Effector memory CD8-positive, alpha-beta T cell (primary cell): ENCODE measurements at regions not wholly inside any gene's neighbourhood (a gene's known extent, or its start where the extent isn't known, plus 50 kb on each side); places are given as distances from the start of the nearest gene placed in this dataset.

Experiments
- ATAC-seq: fragments of 150-1000 bp; cut with Tn5 transposase; replicated peaks from 2 replicates; pipeline ENCODE4 v1.10.0; 2021; ENCODE audit warnings: mild to moderate bottlenecking, moderate library complexity
- DNase-seq, 3 experiments: peaks; one replicate each; pipeline ENCODE4 v3.0.0; 2021
- H3K27ac Mint-ChIP-seq, 2 donors: one replicate each; pipeline ENCODE4 v1.8.0; 2022; ENCODE audit warnings: mild to moderate bottlenecking in 2 of 2, mixed read lengths in 2 of 2, moderate library complexity in 2 of 2
- H3K27me3 Mint-ChIP-seq, 2 donors: one replicate each; pipeline ENCODE4 v1.8.0; 2022; ENCODE audit warnings: mixed read lengths in 2 of 2
- H3K36me3 Mint-ChIP-seq: one replicate; pipeline ENCODE4 v1.8.0; 2022; ENCODE audit warnings: mild to moderate bottlenecking, moderate library complexity, mixed read lengths; ENCODE audit not compliant: insufficient read depth
- H3K4me1 Mint-ChIP-seq, 2 donors: one replicate each; pipeline ENCODE4 v1.8.0; 2022; ENCODE audit warnings: low read depth in 2 of 2, mixed read lengths in 2 of 2
- H3K4me3 Mint-ChIP-seq, 2 donors: one replicate each; pipeline ENCODE4 v1.8.0; 2022; ENCODE audit warnings: mild to moderate bottlenecking in 2 of 2, mixed read lengths in 2 of 2, moderate library complexity in 2 of 2
- H3K9me3 Mint-ChIP-seq, 2 donors: one replicate each; pipeline ENCODE4 v1.8.0; 2022; ENCODE audit warnings: mixed read lengths in 2 of 2

- Mint-ChIP-seq H3K27me3 (no peaks in the 10 kb centered on the region), H3K36me3 (no peaks in the 10 kb centered on the region), H3K4me3 (no peak overlapping the region), H3K9me3 (peaks cover 0 to 15% of the 10 kb centered on the region in 2 donors), H3K4me1 (no peaks in the 10 kb centered on the region), H3K27ac (no peak overlapping the region)
- DNase-seq (no peak), ATAC-seq (no peak)
These were observed 300.3 kb downstream of the TTLL7 start for GRCh38 chr1:83698644-83699043.

- no peaks in the 10 kb centered on the region for H3K4me1 Mint-ChIP-seq
These were observed 301.0 kb downstream of the TTLL7 start for GRCh38 chr1:83697961-83698360.

DNA sequence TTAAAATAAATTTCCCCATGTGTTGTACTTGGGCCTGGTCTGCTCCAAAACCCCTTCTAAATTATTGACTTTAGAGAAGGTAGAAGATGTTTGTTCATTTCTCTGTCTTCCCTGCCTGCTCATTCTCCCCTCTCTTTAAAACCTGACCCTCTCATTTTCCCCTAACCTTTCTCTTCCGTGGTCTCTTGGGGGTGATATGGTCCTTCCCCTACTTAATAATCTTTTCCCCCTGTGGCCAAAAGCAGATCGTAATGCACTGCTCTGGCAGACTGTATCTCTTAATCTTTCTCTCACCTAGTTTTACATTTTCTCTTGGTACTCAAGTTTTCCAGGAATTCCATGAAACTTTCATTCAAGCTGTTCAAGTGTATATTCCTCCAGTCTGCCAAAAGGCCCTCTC is 301.7 kb downstream of the TTLL7 start:
- peaks cover 1 to 15% of the 10 kb centered on the region in 2 donors for H3K9me3 Mint-ChIP-seq
- H3K27ac Mint-ChIP-seq, result no peak overlapping the region
- no peak overlapping the region for H3K4me3 Mint-ChIP-seq
- DNase-seq (no peak), ATAC-seq (no peak)
- H3K36me3 Mint-ChIP-seq, result no peaks in the 10 kb centered on the region
- no peaks in the 10 kb centered on the region for H3K4me1 Mint-ChIP-seq
- H3K27me3 Mint-ChIP-seq, result no peaks in the 10 kb centered on the region

More at GRCh38 chr1:83697961-83698360, 301.0 kb downstream of the TTLL7 start:
- H3K27me3 Mint-ChIP-seq, result no peaks in the 10 kb centered on the region
- H3K27ac Mint-ChIP-seq, result no peak overlapping the region
- H3K4me3 Mint-ChIP-seq, result no peak overlapping the region
- no peaks in the 10 kb centered on the region for H3K36me3 Mint-ChIP-seq
- DNase-seq, result no peak
- ATAC-seq, result no peak
- peaks cover 0 to 15% of the 10 kb centered on the region in 2 donors for H3K9me3 Mint-ChIP-seq

DNA sequence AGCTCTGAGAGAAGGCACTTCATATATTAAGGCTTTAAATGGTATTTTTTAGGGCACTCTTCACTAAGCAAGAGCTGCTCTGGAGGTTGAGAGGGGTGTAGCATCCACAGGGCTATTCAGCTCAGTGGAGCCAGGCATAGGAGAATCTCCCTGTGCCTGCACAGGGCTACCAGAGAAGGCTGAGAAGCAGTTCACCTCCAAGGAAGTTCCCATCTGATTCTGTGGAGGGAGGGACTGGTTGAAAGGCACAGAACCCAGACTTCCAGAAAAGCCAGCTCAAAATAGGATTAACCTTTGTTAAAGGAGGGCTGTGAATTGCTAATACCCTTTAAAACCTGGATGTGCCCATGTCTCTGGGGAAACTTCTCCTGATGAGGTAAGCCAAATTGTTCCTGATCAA is 304.5 kb downstream of the TTLL7 start:
- DNase-seq (no peak), ATAC-seq (no peak)
- H3K36me3 Mint-ChIP-seq, result no peaks in the 10 kb centered on the region
- peaks cover 3 to 20% of the 10 kb centered on the region in 2 donors for H3K9me3 Mint-ChIP-seq
- no peaks in the 10 kb centered on the region for H3K27me3 Mint-ChIP-seq
- no peak overlapping the region for H3K27ac Mint-ChIP-seq
- H3K4me1 Mint-ChIP-seq, result no peaks in the 10 kb centered on the region
- H3K4me3 Mint-ChIP-seq, result no peak overlapping the region

GRCh38 chr1:83693427-83694126 is 305.4 kb downstream of the TTLL7 start:
- no peak overlapping the region for H3K27ac Mint-ChIP-seq
- no peaks in the 10 kb centered on the region for H3K27me3 Mint-ChIP-seq
- no peak overlapping the region for H3K4me3 Mint-ChIP-seq
- no peaks in the 10 kb centered on the region for H3K36me3 Mint-ChIP-seq
- ATAC-seq, result no peak
- H3K4me1 Mint-ChIP-seq, result no peaks in the 10 kb centered on the region
- no peak for DNase-seq
- peaks cover 7 to 20% of the 10 kb centered on the region in 2 donors for H3K9me3 Mint-ChIP-seq

- no peaks in the 10 kb centered on the region for H3K27me3 Mint-ChIP-seq
- H3K4me1 Mint-ChIP-seq, result no peaks in the 10 kb centered on the region
- H3K4me3 Mint-ChIP-seq, result no peak overlapping the region
- ATAC-seq, result no peak
- H3K9me3 Mint-ChIP-seq, result peaks cover 8 to 20% of the 10 kb centered on the region in 2 donors
- DNase-seq, result no peak
- H3K27ac Mint-ChIP-seq, result no peak overlapping the region
- no peaks in the 10 kb centered on the region for H3K36me3 Mint-ChIP-seq
These were observed 306.2 kb downstream of the TTLL7 start for GRCh38 chr1:83692524-83693381.

- peaks cover 12 to 18% of the 10 kb centered on the region in 2 donors for H3K9me3 Mint-ChIP-seq
- no peaks in the 10 kb centered on the region for H3K4me1 Mint-ChIP-seq
- no peaks in the 10 kb centered on the region for H3K27me3 Mint-ChIP-seq
- H3K4me3 Mint-ChIP-seq, result no peak overlapping the region
- DNase-seq (no peak), ATAC-seq (no peak)
- no peaks in the 10 kb centered on the region for H3K36me3 Mint-ChIP-seq
- H3K27ac Mint-ChIP-seq, result no peak overlapping the region
These were observed 306.9 kb downstream of the TTLL7 start for GRCh38 chr1:83691953-83692500.

GRCh38 chr1:83689921-83690868 is 308.7 kb downstream of the TTLL7 start:
- Mint-ChIP-seq H3K9me3 (peaks cover 12% of the 10 kb centered on the region in 2 donors), H3K4me3 (no peak overlapping the region), H3K27me3 (no peaks in the 10 kb centered on the region), H3K36me3 (no peaks in the 10 kb centered on the region), H3K27ac (no peak overlapping the region), H3K4me1 (no peaks in the 10 kb centered on the region)
- no peak for DNase-seq
- no peak for ATAC-seq

DNA sequence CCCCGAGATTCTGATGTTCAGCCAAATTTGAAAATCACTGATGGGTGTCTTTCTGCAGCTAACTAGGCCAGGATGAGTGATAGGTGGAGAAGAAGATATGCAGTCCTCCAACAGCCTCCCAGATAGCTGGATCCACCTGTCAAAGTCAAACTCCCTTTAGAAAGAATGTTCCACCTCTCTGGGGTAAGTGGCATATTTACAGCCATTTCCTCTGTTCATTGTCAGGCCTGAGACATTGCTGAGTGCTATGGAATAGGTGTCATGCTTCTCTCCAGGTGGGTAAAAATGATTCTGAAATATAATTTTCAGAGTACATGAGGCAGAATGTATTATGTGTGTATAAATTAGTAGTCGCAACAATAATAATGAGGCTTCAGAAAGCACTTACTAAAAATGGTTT is 316.8 kb downstream of the TTLL7 start:
- Mint-ChIP-seq H3K4me1 (no peaks in the 10 kb centered on the region), H3K4me3 (no peak overlapping the region), H3K27ac (no peak overlapping the region), H3K9me3 (peaks cover 3 to 6% of the 10 kb centered on the region in 2 donors), H3K36me3 (no peaks in the 10 kb centered on the region), H3K27me3 (no peaks in the 10 kb centered on the region)
- no peak for ATAC-seq
- no peak for DNase-seq

GRCh38 chr1:83676106-83676505 is 322.8 kb downstream of the TTLL7 start:
- DNase-seq (no peak), ATAC-seq (no peak)
- Mint-ChIP-seq H3K4me1 (no peaks in the 10 kb centered on the region), H3K9me3 (peaks cover 3 to 7% of the 10 kb centered on the region in 2 donors), H3K4me3 (no peak overlapping the region), H3K27me3 (no peaks in the 10 kb centered on the region), H3K27ac (no peak overlapping the region), H3K36me3 (no peaks in the 10 kb centered on the region)

DNA sequence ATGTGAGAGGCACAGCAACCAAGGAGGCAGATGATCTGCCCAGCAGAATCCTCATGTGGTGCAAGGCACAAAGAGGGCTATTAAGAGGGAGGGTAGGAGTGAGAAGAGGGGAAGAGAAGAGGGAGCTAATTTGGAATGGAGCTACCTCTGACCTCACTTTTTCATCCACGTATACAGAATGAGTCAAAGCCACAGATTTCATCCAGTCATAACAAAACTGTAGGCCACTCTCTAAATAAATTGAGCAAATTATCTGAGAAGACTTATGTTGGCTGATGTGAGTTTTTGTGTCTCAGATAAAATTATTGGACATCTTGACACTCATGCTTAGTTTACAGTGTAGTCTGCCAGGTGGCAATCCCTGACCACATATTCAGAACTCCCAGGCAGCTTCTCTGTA is 325.6 kb downstream of the TTLL7 start:
- peaks cover 5 to 7% of the 10 kb centered on the region in 2 donors for H3K9me3 Mint-ChIP-seq
- H3K36me3 Mint-ChIP-seq, result peaks cover 2% of the 10 kb centered on the region
- H3K27ac Mint-ChIP-seq, result no peak overlapping the region
- DNase-seq (no peak), ATAC-seq (no peak)
- no peaks in the 10 kb centered on the region for H3K4me1 Mint-ChIP-seq
- no peak overlapping the region for H3K4me3 Mint-ChIP-seq
- H3K27me3 Mint-ChIP-seq, result no peaks in the 10 kb centered on the region

DNA sequence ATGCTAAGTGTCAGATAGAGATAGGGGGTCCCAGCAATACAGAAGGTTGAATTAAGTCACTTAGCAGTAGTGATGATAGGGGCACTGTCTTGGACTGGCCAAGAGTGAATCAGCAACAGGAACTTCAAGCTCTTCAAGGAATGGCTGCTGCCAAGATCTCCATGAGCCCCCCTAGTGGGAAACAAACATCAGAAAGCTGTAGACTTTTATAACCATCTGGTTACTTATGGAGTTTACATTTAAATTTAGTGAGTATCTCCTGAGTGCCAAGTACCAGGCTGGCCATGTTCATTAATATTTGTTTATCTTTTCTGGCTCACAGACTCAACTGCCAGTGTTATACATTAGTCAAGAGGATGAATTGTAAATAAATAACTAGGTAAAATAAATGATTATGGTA is 327.3 kb downstream of the TTLL7 start:
- Mint-ChIP-seq H3K27me3 (no peaks in the 10 kb centered on the region), H3K4me1 (no peaks in the 10 kb centered on the region), H3K27ac (no peak overlapping the region), H3K9me3 (peaks cover 7 to 8% of the 10 kb centered on the region in 2 donors), H3K36me3 (peaks cover 2% of the 10 kb centered on the region), H3K4me3 (no peak overlapping the region)
- DNase-seq, result no peak
- no peak for ATAC-seq
